K562 (cell line): ENCODE measurements at regions not wholly inside any gene's neighbourhood (a gene's known extent, or its start where the extent isn't known, plus 50 kb on each side); places are given as distances from the start of the nearest gene placed in this dataset.

Source experiments
- ATAC-seq: fragments of 200-7000 bp; cut with Tn5 transposase; 3 replicates; pipeline ENCODE4 v1.9.1; 2020; ENCODE audit warnings: moderate library complexity
- BruUV-seq: library from RNA; stranded (reverse); fragments of 400-500 nt; replicated peaks from 2 replicates; lab custom pipeline; 2021; lab: Mats Ljungman, UMichigan
- CTCF ChIA-PET: fragments of 300-600 bp; formaldehyde crosslinking; extraction: SDS; loops from one replicate; lab custom pipeline; 2021; ENCODE audit warnings: low intra/inter-chr PET ratio; lab: Yijun Ruan, JAX
- POLR2A ChIA-PET: fragments of 300-600, 350-650 bp; sonication (Branson Sonifier 250); formaldehyde crosslinking; extraction: SDS; loops from one replicate; lab custom pipeline; 2021; ENCODE audit warnings: antibody characterized with exemption, inconsistent platforms; lab: Yijun Ruan, JAX
- DNase-seq, 4 experiments: peaks; one replicate each; pipeline versions ENCODE4 v3.0.0 to v3.0.0-alpha.2; 2011 to 2018; ENCODE audit warnings: low spot score in 3 of 4, mixed read lengths in 3 of 4; ENCODE audit errors: extremely low read depth in 1 of 4
- FAIRE-seq: peaks from 2 replicates; lab custom pipeline; 2011; peaks lifted over from hg19 to GRCh38; lab: Jason Lieb, UNC
- H2AFZ ChIP-seq: 2 replicates; pipeline ENCODE4 v1.6.0; 2011; ENCODE audit warnings: low read depth, low read length, control low read depth, inconsistent platforms
- H3K27ac ChIP-seq: fragments of 200-600 bp; 3 replicates; pipeline ENCODE4 v1.8.0; 2011; ENCODE audit warnings: low read depth, mild to moderate bottlenecking, control low read depth, inconsistent platforms, low read length, moderate library complexity, mixed read lengths; ENCODE audit errors: extremely low read depth
- H3K27me3 ChIP-seq, 2 experiments: fragments of 300-600 bp in 1 of 2; 2 replicates in 1 of 2; 3 replicates in 1 of 2; pipeline versions ENCODE4 v1.6.0 to v1.8.0; 2011; ENCODE audit warnings: inconsistent platforms in 2 of 2, low read length in 2 of 2, mild to moderate bottlenecking in 1 of 2, mixed read lengths in 1 of 2, moderate library complexity in 1 of 2; ENCODE audit not compliant: control insufficient read depth in 2 of 2, insufficient read depth in 2 of 2
- H3K36me3 ChIP-seq: fragments of 300-600 bp; 3 replicates; pipeline ENCODE4 v1.8.0; 2011; ENCODE audit warnings: mild to moderate bottlenecking, low read length, inconsistent platforms; ENCODE audit not compliant: control insufficient read depth, insufficient read depth
- H3K4me1 ChIP-seq, 2 experiments: fragments of 200-600 bp in 1 of 2; replicated peaks in 1 of 2; 2 replicates in 1 of 2; 3 replicates in 1 of 2; pipeline versions ENCODE4 v1.5.1 to v1.8.0; 2011; ENCODE audit warnings: inconsistent platforms in 2 of 2, low read length in 2 of 2, mild to moderate bottlenecking in 1 of 2, mixed read lengths in 1 of 2, moderate library complexity in 1 of 2; ENCODE audit not compliant: control insufficient read depth in 2 of 2, insufficient read depth in 2 of 2
- H3K4me2 ChIP-seq: 2 replicates; pipeline ENCODE4 v1.6.1; 2011; ENCODE audit warnings: low read length, control low read depth, inconsistent platforms, mixed read lengths; ENCODE audit not compliant: insufficient read depth
- H3K4me3 ChIP-seq: fragments of 200-600 bp; sonication (generic), shearing (Covaris generic); 2 replicates; pipeline ENCODE4 v1.5.1; 2016; ENCODE audit warnings: control low read depth, inconsistent platforms
- H3K79me2 ChIP-seq: fragments of 200-600 bp; 3 replicates; pipeline ENCODE4 v1.8.0; 2011; ENCODE audit warnings: low read length, inconsistent platforms; ENCODE audit not compliant: control insufficient read depth, insufficient read depth
- H3K9ac ChIP-seq, 2 experiments: 2 replicates each; pipeline versions ENCODE4 v1.6.0 to v1.6.1; 2011; ENCODE audit warnings: low read depth in 2 of 2, low read length in 2 of 2, control low read depth in 1 of 2, inconsistent platforms in 1 of 2, mild to moderate bottlenecking in 1 of 2, mixed read lengths in 1 of 2; ENCODE audit not compliant: insufficient read depth in 1 of 2
- H3K9me1 ChIP-seq: one replicate; pipeline ENCODE4 v1.6.0; 2011; ENCODE audit warnings: inconsistent platforms, mild to moderate bottlenecking, low read length, moderate library complexity; ENCODE audit not compliant: control insufficient read depth, insufficient read depth
- H3K9me3 ChIP-seq: replicated peaks from 2 replicates; pipeline ENCODE4 v1.5.1; 2011; ENCODE audit warnings: low read depth, low read length, inconsistent platforms; ENCODE audit not compliant: control insufficient read depth, insufficient read depth
- H4K20me1 ChIP-seq: replicated peaks from 2 replicates; pipeline ENCODE4 v1.6.1; 2011; ENCODE audit warnings: low read length, inconsistent platforms, mixed read lengths; ENCODE audit not compliant: control insufficient read depth, insufficient read depth
- CBFA2T2 ChIP-seq: fragments of 450-650 bp; conservative IDR thresholded peaks from 2 replicates; pipeline ENCODE4 v1.6.1; 2017; ENCODE audit warnings: mild to moderate bottlenecking
- COPS2 ChIP-seq: fragments of 450-650 bp; conservative IDR thresholded peaks from 2 replicates; pipeline ENCODE4 v1.6.1; 2016; ENCODE audit warnings: mild to moderate bottlenecking, moderate library complexity
- DMBX1 ChIP-seq: fragments of 250-450 bp; sonication (Bioruptor Pico); IDR thresholded peaks from 2 replicates; pipeline ENCODE4 v1.8.0; 2022; ENCODE audit warnings: inconsistent platforms, mild to moderate bottlenecking, moderate library complexity, borderline replicate concordance
- HMG20B ChIP-seq: fragments of 250-450 bp; sonication (Bioruptor Pico); IDR thresholded peaks from 2 replicates; pipeline ENCODE4 v1.5.0; 2021; ENCODE audit warnings: mild to moderate bottlenecking
- KDM5B ChIP-seq: fragments of 200-600 bp; sonication (generic); IDR thresholded peaks from 2 replicates; pipeline ENCODE4 v1.6.1; 2012; ENCODE audit warnings: low read depth, mild to moderate bottlenecking, moderate library complexity, low read length, control low read depth, inconsistent platforms; ENCODE audit not compliant: insufficient replicate concordance
- L3MBTL2 ChIP-seq: fragments of 450-650 bp; IDR thresholded peaks from 2 replicates; pipeline ENCODE4 v1.6.1; 2016; ENCODE audit warnings: mild to moderate bottlenecking, moderate library complexity
- MTA3 ChIP-seq: fragments of 450-650 bp; formaldehyde crosslinking; IDR thresholded peaks from 2 replicates; pipeline ENCODE4 v1.6.1; 2017; ENCODE audit warnings: mild to moderate bottlenecking, borderline replicate concordance
- NFE2L1 ChIP-seq: fragments of 450-650 bp; IDR thresholded peaks from 2 replicates; pipeline ENCODE4 v1.6.1; 2016; ENCODE audit warnings: missing genetic modification characterization, low read depth, mild to moderate bottlenecking, missing compliant biosample characterization, moderate library complexity, borderline replicate concordance
- NFXL1 ChIP-seq: fragments of 450-650 bp; formaldehyde crosslinking; IDR thresholded peaks from 2 replicates; pipeline ENCODE4 v1.4.0; 2021; ENCODE audit warnings: mild to moderate bottlenecking
- NONO ChIP-seq, 2 experiments: fragments of 200-400 bp in 1 of 2; fragments of 450-650 bp in 1 of 2; formaldehyde crosslinking in 1 of 2; IDR thresholded peaks; 2 replicates each; pipeline ENCODE4 v1.6.1; 2017; ENCODE audit warnings: low read depth in 2 of 2, mild to moderate bottlenecking in 2 of 2, moderate library complexity in 2 of 2, low read length in 1 of 2
- PYGO2 ChIP-seq: fragments of 450-650 bp; IDR thresholded peaks from 2 replicates; pipeline ENCODE4 v1.6.1; 2016; ENCODE audit warnings: mild to moderate bottlenecking, missing genetic modification characterization, moderate library complexity, missing compliant biosample characterization
- SMAD3 ChIP-seq: fragments of 450-650 bp; formaldehyde crosslinking; conservative IDR thresholded peaks from 2 replicates; pipeline ENCODE4 v1.4.0; 2020; ENCODE audit warnings: mild to moderate bottlenecking
- SMC3 ChIP-seq: conservative IDR thresholded peaks from 2 replicates; pipeline ENCODE4 v1.6.1; 2011; ENCODE audit warnings: low read depth, low read length, improper control_type of control experiment; ENCODE audit not compliant: insufficient read depth
- SPI1 ChIP-seq: IDR thresholded peaks from 2 replicates; pipeline ENCODE4 v1.6.1; 2011; ENCODE audit warnings: low read depth, low read length, control low read depth, borderline replicate concordance
- STAG1 ChIP-seq: sonication (generic); formaldehyde crosslinking; IDR thresholded peaks from 2 replicates; pipeline ENCODE4 v1.5.0; 2020; ENCODE audit warnings: missing genetic modification reagents, borderline replicate concordance
- TARDBP ChIP-seq: fragments of 450-650 bp; IDR thresholded peaks from 2 replicates; pipeline ENCODE4 v1.6.1; 2016
- ZNF282 ChIP-seq: sonication (generic); formaldehyde crosslinking; IDR thresholded peaks from 2 replicates; pipeline ENCODE4 v1.8.1; 2023; ENCODE audit warnings: missing genetic modification reagents
- ZNF347 ChIP-seq: fragments of 450-650 bp; formaldehyde crosslinking; IDR thresholded peaks from 2 replicates; pipeline ENCODE4 v1.4.0; 2020; ENCODE audit warnings: low read depth, mild to moderate bottlenecking, moderate library complexity
- WGBS: fragments of 100-300 bp; shearing (Covaris generic); methylation state at CpG from one replicate; pipeline ENCODE4 v1.1.6; 2016; ENCODE audit warnings: low coverage, mixed read lengths; ENCODE audit not compliant: insufficient coverage; ENCODE audit errors: missing lambda C conversion rate; 5-methylcytosine and 5-hydroxymethylcytosine counted together
- in situ Hi-C: fragments of 300-500 bp; cut with MboI; formaldehyde crosslinking; loops from 4 replicates; pipeline ENCODE4 v1.15.0; 2018; ENCODE audit warnings: inconsistent platforms, mixed read lengths
- intact Hi-C: fragments of 100-400 bp; cut with micrococcal nuclease; formaldehyde crosslinking; loops from 2 replicates; pipeline ENCODE4 v1.14.2; 2022

DNA sequence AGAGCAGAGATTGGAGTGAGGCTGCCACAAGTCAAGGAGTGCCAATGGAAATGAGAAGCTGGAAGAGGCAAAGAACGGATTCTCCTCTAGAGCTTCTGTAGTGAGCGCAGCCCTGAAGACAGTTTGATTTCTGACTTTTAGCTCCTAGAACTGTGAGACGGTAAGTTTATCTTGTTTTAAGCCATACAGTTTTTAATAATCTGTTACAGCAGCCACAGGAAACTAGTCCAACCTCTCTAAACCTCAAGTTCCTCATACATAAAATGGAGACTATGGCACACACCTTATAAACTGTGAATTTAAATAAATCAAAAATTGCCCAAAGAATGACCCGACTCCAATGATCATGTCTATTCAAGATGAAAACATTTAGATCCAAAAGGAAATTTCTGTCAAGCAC, 596.5 kb downstream of the BCL11A start:
- intact Hi-C loops: no loop called here
- no peak overlapping the region for H3K4me2 ChIP-seq

DNA sequence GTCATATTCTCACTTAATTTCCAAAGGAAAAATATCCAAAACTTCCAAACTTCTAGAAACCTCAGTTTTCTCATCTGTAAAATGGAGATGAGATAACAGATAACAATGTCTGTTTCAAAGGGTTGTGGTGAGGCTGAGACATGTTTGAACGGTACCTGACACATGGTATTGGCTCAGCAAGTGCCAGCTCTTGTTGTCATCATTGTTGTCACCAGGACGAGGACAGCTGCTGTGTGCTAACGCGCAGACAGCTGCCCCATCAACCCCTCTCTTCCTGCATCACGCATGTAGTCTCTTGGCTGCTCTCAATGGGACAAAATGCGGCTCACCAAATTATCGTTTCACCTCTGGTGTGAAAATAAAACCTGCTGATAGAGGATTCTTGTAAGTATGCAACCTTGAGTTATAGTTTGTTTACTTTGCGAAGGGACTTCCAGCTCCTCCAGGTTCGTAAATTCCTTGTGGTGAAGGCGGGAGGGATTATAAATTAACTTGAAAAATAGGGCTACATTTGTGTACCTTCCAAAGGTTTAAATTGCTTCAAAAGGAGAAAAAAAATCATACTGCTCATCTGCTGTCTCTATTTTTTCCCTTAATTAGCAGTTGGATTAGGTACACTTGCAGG, 605.4 kb downstream of the BCL11A start:
- H2AFZ ChIP-seq: no peak overlapping the region
- no peaks in the 10 kb centered on the region for H4K20me1 ChIP-seq
- ATAC-seq (no peak), FAIRE-seq (no peak), DNase-seq (no peak)
- H3K79me2 ChIP-seq: no peaks in the 10 kb centered on the region
- no peak overlapping the region for H3K4me3 ChIP-seq
- intact Hi-C loops (no loop called here), in situ Hi-C loops (no loop called here)
- no peaks in the 10 kb centered on the region for H3K9me1 ChIP-seq
- H3K36me3 ChIP-seq: no peaks in the 10 kb centered on the region
- H3K27ac ChIP-seq: no peak overlapping the region
- no peak overlapping the region for H3K9ac ChIP-seq
- H3K4me2 ChIP-seq: no peak overlapping the region
- no peaks in the 10 kb centered on the region for H3K27me3 ChIP-seq
- BruUV-seq: no TSS peak
- ChIA-PET POLR2A (no interaction called here), CTCF (no interaction called here)
- WGBS: 0% methylated on average over 10 of the region's 10 CpGs
- no peaks in the 10 kb centered on the region for H3K9me3 ChIP-seq
- no peaks in the 10 kb centered on the region for H3K4me1 ChIP-seq
- TF ChIP-seq TARDBP: no peak
- no peak for TF ChIP-seq SMAD3 (CRISPR knock-in tag)
- no peak for TF ChIP-seq HMG20B (CRISPR knock-in tag)
- TF ChIP-seq PYGO2: no peak
- no peak for TF ChIP-seq KDM5B
- no peak for TF ChIP-seq COPS2
- TF ChIP-seq STAG1 (CRISPR knock-in tag): no peak
- no peak for TF ChIP-seq DMBX1 (CRISPR knock-in tag)

More for the DNA sequence above, 596.5 kb downstream of the BCL11A start:
- ChIA-PET CTCF (no interaction called here), POLR2A (no interaction called here)
- FAIRE-seq: no peak
- Histone ChIP-seq H3K4me3 (no peak overlapping the region), H3K4me1 (no peaks in the 10 kb centered on the region), H3K9me1 (no peaks in the 10 kb centered on the region), H3K27me3 (no peaks in the 10 kb centered on the region), H3K9me3 (no peaks in the 10 kb centered on the region), H3K36me3 (no peaks in the 10 kb centered on the region), H3K79me2 (no peaks in the 10 kb centered on the region), H3K9ac (no peak overlapping the region), H2AFZ (no peak overlapping the region), H3K27ac (no peak overlapping the region), H4K20me1 (no peaks in the 10 kb centered on the region)
- no peak for DNase-seq
- WGBS: 0% methylated on average over 4 of the region's 4 CpGs
- in situ Hi-C loops: no loop called here
- no peak for ATAC-seq
- BruUV-seq: no TSS peak
- TF ChIP-seq SMC3 (no peak), SPI1 (no peak), MTA3 (no peak), CBFA2T2 (no peak), ZNF347 (CRISPR knock-in tag) (no peak), ZNF282 (CRISPR knock-in tag) (no peak), NFXL1 (CRISPR knock-in tag) (no peak), TARDBP (no peak), NFE2L1 (tag) (no peak), L3MBTL2 (no peak), NONO (IDR thresholded peaks at IDR 0.05; ENCODE audit: low read depth in 2 of 2, low read length in 1 of 2) (no peak)
